ENCODE measurements at regions not wholly inside any gene's neighbourhood (a gene's known extent, or its start where the extent isn't known, plus 50 kb on each side); places are given as distances from the start of the nearest gene placed in this dataset.

- no peaks in the 10 kb centered on the region for H3K9me3 Mint-ChIP-seq (ENCODE audit: unreplicated experiment)
- no peaks in the 10 kb centered on the region for H3K4me1 Mint-ChIP-seq (ENCODE audit: insufficient read depth, unreplicated experiment)
- DNase-seq (ENCODE audit: unreplicated experiment), result no peak
- no TSS peak for BruUV-seq (replicated peaks)
- no peak overlapping the region for H3K27ac Mint-ChIP-seq (ENCODE audit: low read depth, unreplicated experiment)
- ChIA-PET CTCF (interaction anchor here (0.6 to 1.4 kb wide), 3 partner anchors 9 to 100 kb away, joined by 3 to 4 read pairs (median 3); no protein-coding TSS in a partner anchor), POLR2A (no interaction called here)
- intact Hi-C loops (cut with micrococcal nuclease), result no loop called here
- TF ChIP-seq CTCF (IDR thresholded peaks at IDR 0.05; ENCODE audit: unreplicated experiment), result no peak
- H3K27me3 Mint-ChIP-seq (ENCODE audit: insufficient read depth, unreplicated experiment), result no peaks in the 10 kb centered on the region
- no peak overlapping the region for H3K4me3 Mint-ChIP-seq (ENCODE audit: unreplicated experiment)
- H3K36me3 Mint-ChIP-seq (ENCODE audit: insufficient read depth, unreplicated experiment), result no peaks in the 10 kb centered on the region
These were observed 675.6 kb downstream of the TBL1XR1 start for GRCh38 chr3:176521531-176522175.

- H3K36me3 Mint-ChIP-seq (ENCODE audit: insufficient read depth, unreplicated experiment), result peaks cover 5% of the 10 kb centered on the region
- intact Hi-C loops (cut with micrococcal nuclease), result loop anchor here (1.0 to 5.0 kb wide), 4 partner anchors 150 to 1873 kb away; no protein-coding TSS in a partner anchor
- no peak overlapping the region for H3K4me3 Mint-ChIP-seq (ENCODE audit: unreplicated experiment)
- TF ChIP-seq CTCF (IDR thresholded peaks at IDR 0.05; ENCODE audit: unreplicated experiment), result peak; percentile 69
- CTCF ChIA-PET, result interaction anchor here (0.5 to 1.9 kb wide), 9 partner anchors 9 to 1898 kb away, joined by 3 to 13 read pairs (median 4); no protein-coding TSS in a partner anchor
- H3K27me3 Mint-ChIP-seq (ENCODE audit: insufficient read depth, unreplicated experiment), result no peaks in the 10 kb centered on the region
- no peaks in the 10 kb centered on the region for H3K4me1 Mint-ChIP-seq (ENCODE audit: insufficient read depth, unreplicated experiment)
- POLR2A ChIA-PET, result no interaction called here
- H3K9me3 Mint-ChIP-seq (ENCODE audit: unreplicated experiment), result no peaks in the 10 kb centered on the region
- DNase-seq (ENCODE audit: unreplicated experiment), result peak; percentile 54
- H3K27ac Mint-ChIP-seq (ENCODE audit: low read depth, unreplicated experiment), result no peak overlapping the region
- BruUV-seq (replicated peaks), result no TSS peak
These were observed 683.0 kb downstream of the TBL1XR1 start for GRCh38 chr3:176514297-176514696.

GRCh38 chr3:176513604-176514003 is 683.7 kb downstream of the TBL1XR1 start:
- no peak for TF ChIP-seq CTCF (IDR thresholded peaks at IDR 0.05; ENCODE audit: unreplicated experiment)
- H3K36me3 Mint-ChIP-seq (ENCODE audit: insufficient read depth, unreplicated experiment), result peaks cover 5% of the 10 kb centered on the region
- H3K9me3 Mint-ChIP-seq (ENCODE audit: unreplicated experiment), result no peaks in the 10 kb centered on the region
- CTCF ChIA-PET, result interaction anchor here (0.5 to 1.9 kb wide), 5 partner anchors 11 to 1897 kb away, joined by 3 to 4 read pairs (median 4); no protein-coding TSS in a partner anchor
- BruUV-seq (replicated peaks), result no TSS peak
- DNase-seq (ENCODE audit: unreplicated experiment), result peak; percentile 4
- H3K27ac Mint-ChIP-seq (ENCODE audit: low read depth, unreplicated experiment), result no peak overlapping the region
- H3K27me3 Mint-ChIP-seq (ENCODE audit: insufficient read depth, unreplicated experiment), result no peaks in the 10 kb centered on the region
- no peak overlapping the region for H3K4me3 Mint-ChIP-seq (ENCODE audit: unreplicated experiment)
- intact Hi-C loops (cut with micrococcal nuclease), result loop anchor here (1.0 to 5.0 kb wide), 4 partner anchors 151 to 1874 kb away; no protein-coding TSS in a partner anchor
- H3K4me1 Mint-ChIP-seq (ENCODE audit: insufficient read depth, unreplicated experiment), result no peaks in the 10 kb centered on the region
- POLR2A ChIA-PET, result no interaction called here

GRCh38 chr3:176512037-176512436 is 685.2 kb downstream of the TBL1XR1 start:
- no peak overlapping the region for H3K27ac Mint-ChIP-seq (ENCODE audit: low read depth, unreplicated experiment)
- ChIA-PET POLR2A (no interaction called here), CTCF (interaction anchor here (0.7 to 2.2 kb wide), 4 partner anchors 13 to 459 kb away, joined by 3 to 12 read pairs (median 5); no protein-coding TSS in a partner anchor)
- no peaks in the 10 kb centered on the region for H3K9me3 Mint-ChIP-seq (ENCODE audit: unreplicated experiment)
- BruUV-seq (replicated peaks), result no TSS peak
- no peaks in the 10 kb centered on the region for H3K27me3 Mint-ChIP-seq (ENCODE audit: insufficient read depth, unreplicated experiment)
- no peaks in the 10 kb centered on the region for H3K4me1 Mint-ChIP-seq (ENCODE audit: insufficient read depth, unreplicated experiment)
- TF ChIP-seq CTCF (IDR thresholded peaks at IDR 0.05; ENCODE audit: unreplicated experiment), result no peak
- H3K4me3 Mint-ChIP-seq (ENCODE audit: unreplicated experiment), result no peak overlapping the region
- DNase-seq (ENCODE audit: unreplicated experiment), result no peak
- intact Hi-C loops (cut with micrococcal nuclease), result loop anchor here (5.0 kb wide), 2 partner anchors 1815 to 1875 kb away; no protein-coding TSS in a partner anchor
- peaks cover 5% of the 10 kb centered on the region for H3K36me3 Mint-ChIP-seq (ENCODE audit: insufficient read depth, unreplicated experiment)

All from MCF 10A (cell line).